HEK293 (cell line): ENCODE measurements at regions not wholly inside any gene's neighbourhood (a gene's known extent, or its start where the extent isn't known, plus 50 kb on each side); places are given as distances from the start of the nearest gene placed in this dataset.
"Not testable (repeated sequence)": the region's sequence is repeated elsewhere in the genome, so short reads cannot be mapped to it uniquely, and the experiment has no call there.

ENCODE experiments used
- CTCF ChIA-PET: fragments of 350-600 bp; formaldehyde crosslinking; extraction: SDS; loops from one replicate; lab custom pipeline; 2021; ENCODE audit warnings: antibody characterized with exemption; lab: Yijun Ruan, JAX
- POLR2A ChIA-PET: fragments of 300-600 bp; formaldehyde crosslinking; extraction: SDS; loops from one replicate; lab custom pipeline; 2020; ENCODE audit warnings: antibody characterized with exemption, inconsistent platforms; lab: Yijun Ruan, JAX
- H3K27ac ChIP-seq: fragments of 200-500 bp; sonication (Bioruptor generic); 2 replicates; pipeline ENCODE4 v1.5.1; 2014; ENCODE audit warnings: low read depth, low read length, control low read depth, inconsistent platforms; ENCODE audit errors: extremely low read depth
- H3K36me3 ChIP-seq, 2 experiments: fragments of 200-500 bp in 1 of 2; sonication (Bioruptor generic) in 1 of 2; 1 replicate in 1 of 2; 2 replicates in 1 of 2; pipeline ENCODE4 v1.5.1; 2014 to 2017; ENCODE audit warnings: inconsistent platforms in 2 of 2, low read length in 2 of 2; ENCODE audit not compliant: control insufficient read depth in 2 of 2, insufficient read depth in 1 of 2
- H3K4me1 ChIP-seq: fragments of 200-500 bp; sonication (Bioruptor generic); 2 replicates; pipeline ENCODE4 v1.5.1; 2014; ENCODE audit warnings: mild to moderate bottlenecking, low read length, inconsistent platforms; ENCODE audit not compliant: control insufficient read depth, insufficient read depth
- H3K4me3 ChIP-seq: 2 replicates; pipeline ENCODE4 v1.5.1; 2011; ENCODE audit warnings: low read depth, mild to moderate bottlenecking, control low read depth, low read length, moderate library complexity
- H3K9me3 ChIP-seq: fragments of 200-500 bp; sonication (Bioruptor generic); 2 replicates; pipeline ENCODE4 v1.5.1; 2014; ENCODE audit warnings: low read depth, low read length, inconsistent platforms; ENCODE audit not compliant: control insufficient read depth, insufficient read depth
- ELK4 ChIP-seq: IDR thresholded peaks from 2 replicates; pipeline ENCODE4 v1.6.1; 2011; ENCODE audit warnings: mild to moderate bottlenecking, low read depth, low read length, borderline replicate concordance
- KLF10 ChIP-seq: fragments of 450-650 bp; IDR thresholded peaks from 2 replicates; pipeline ENCODE4 v1.5.1; 2018; ENCODE audit warnings: missing biosample characterization, mild to moderate bottlenecking, missing genetic modification characterization
- SALL2 ChIP-seq: fragments of 450-650 bp; formaldehyde crosslinking; IDR thresholded peaks from 2 replicates; pipeline ENCODE4 v1.5.0; 2017; ENCODE audit warnings: missing biosample characterization, mild to moderate bottlenecking, missing genetic modification characterization, borderline replicate concordance
- TCF7L2 ChIP-seq: IDR thresholded peaks from 2 replicates; pipeline ENCODE4 v1.6.1; 2011; ENCODE audit warnings: low read depth, mild to moderate bottlenecking, inconsistent platforms, low read length, moderate library complexity, borderline replicate concordance
- TRIM28 ChIP-seq: IDR thresholded peaks from 2 replicates; pipeline ENCODE4 v1.6.1; 2011; ENCODE audit warnings: low read length, control low read depth, borderline replicate concordance
- TSHZ1 ChIP-seq: fragments of 450-650 bp; formaldehyde crosslinking; IDR thresholded peaks from 2 replicates; pipeline ENCODE4 v1.5.1; 2016; ENCODE audit warnings: missing biosample characterization, missing genetic modification characterization, borderline replicate concordance
- ZBTB1 ChIP-seq: fragments of 450-650 bp; formaldehyde crosslinking; IDR thresholded peaks from 2 replicates; pipeline ENCODE4 v1.5.1; 2016; ENCODE audit warnings: missing biosample characterization, missing genetic modification characterization
- ZFP41 ChIP-seq: fragments of 450-650 bp; formaldehyde crosslinking; IDR thresholded peaks from 2 replicates; pipeline ENCODE4 v1.5.1; 2016; ENCODE audit warnings: missing biosample characterization, missing genetic modification characterization, borderline replicate concordance
- ZNF112 ChIP-seq: fragments of 450-650 bp; formaldehyde crosslinking; IDR thresholded peaks from 2 replicates; pipeline ENCODE4 v1.5.0; 2017; ENCODE audit warnings: missing biosample characterization, missing genetic modification characterization
- ZNF146 ChIP-seq: fragments of 450-650 bp; formaldehyde crosslinking; IDR thresholded peaks from 2 replicates; pipeline ENCODE4 v1.5.1; 2016; ENCODE audit warnings: missing biosample characterization, missing genetic modification characterization
- ZNF221 ChIP-seq: fragments of 450-650 bp; formaldehyde crosslinking; IDR thresholded peaks from 2 replicates; pipeline ENCODE4 v1.5.1; 2017; ENCODE audit warnings: missing biosample characterization, missing genetic modification characterization, borderline replicate concordance
- ZNF292 ChIP-seq: fragments of 450-650 bp; formaldehyde crosslinking; IDR thresholded peaks from 2 replicates; pipeline ENCODE4 v1.5.1; 2016; ENCODE audit warnings: low read depth, missing biosample characterization, missing genetic modification characterization, borderline replicate concordance
- ZNF423 ChIP-seq: fragments of 450-650 bp; formaldehyde crosslinking; IDR thresholded peaks from 2 replicates; pipeline ENCODE4 v1.5.1; 2016; ENCODE audit warnings: missing biosample characterization, missing genetic modification characterization
- ZNF488 ChIP-seq: fragments of 450-650 bp; formaldehyde crosslinking; IDR thresholded peaks from 2 replicates; pipeline ENCODE4 v1.5.1; 2016; ENCODE audit warnings: missing biosample characterization, missing genetic modification characterization
- ZNF658 ChIP-seq: fragments of 450-650 bp; formaldehyde crosslinking; IDR thresholded peaks from 2 replicates; pipeline ENCODE4; 2016; ENCODE audit warnings: missing biosample characterization, missing genetic modification characterization
- ZSCAN16 ChIP-seq: fragments of 450-650 bp; formaldehyde crosslinking; IDR thresholded peaks from 2 replicates; pipeline ENCODE4 v1.5.1; 2016; ENCODE audit warnings: missing biosample characterization, missing genetic modification characterization
- TF ChIP-seq, protein P1 (sequence below): fragments of 450-650 bp; formaldehyde crosslinking; IDR thresholded peaks from 2 replicates; pipeline ENCODE4 v1.5.1; 2017; ENCODE audit warnings: missing biosample characterization, missing genetic modification characterization
- TF ChIP-seq, protein P2 (sequence below): fragments of 450-650 bp; formaldehyde crosslinking; IDR thresholded peaks from 2 replicates; pipeline ENCODE4 v1.5.1; 2016; ENCODE audit warnings: missing biosample characterization, missing genetic modification characterization
- TF ChIP-seq, protein P3 (sequence below): sonication (generic); formaldehyde crosslinking; IDR thresholded peaks from 2 replicates; pipeline ENCODE4 v1.8.1; 2022; ENCODE audit warnings: mild to moderate bottlenecking, moderate library complexity, missing genetic modification reagents

- ChIA-PET POLR2A (no interaction called here), CTCF (interaction anchor here (0.5 to 0.6 kb wide), 2 partner anchors 29 to 41 kb away, joined by 3 to 4 read pairs; no protein-coding TSS in a partner anchor)
- Histone ChIP-seq H3K4me1 (no peaks in the 10 kb centered on the region), H3K36me3 (no peaks in the 10 kb centered on the region), H3K27ac (no peak overlapping the region), H3K4me3 (no peak overlapping the region), H3K9me3 (no peaks in the 10 kb centered on the region)
- TF ChIP-seq ZFP41 (no peak), ZSCAN16 (tag by site-specific recombination) (no peak), ZNF221 (tag by site-specific recombination) (no peak), ZBTB1 (tag by site-specific recombination) (no peak), ZNF423 (tag by site-specific recombination) (no peak), ZNF488 (tag by site-specific recombination) (no peak), TSHZ1 (tag by site-specific recombination) (no peak), ELK4 (no peak), ZNF146 (no peak), ZNF658 (tag by site-specific recombination) (no peak), ZNF112 (tag by site-specific recombination) (no peak), TRIM28 (no peak), SALL2 (tag by site-specific recombination) (no peak), KLF10 (no peak), ZNF292 (no peak), TCF7L2 (no peak)
- TF ChIP-seq, protein P1, sequence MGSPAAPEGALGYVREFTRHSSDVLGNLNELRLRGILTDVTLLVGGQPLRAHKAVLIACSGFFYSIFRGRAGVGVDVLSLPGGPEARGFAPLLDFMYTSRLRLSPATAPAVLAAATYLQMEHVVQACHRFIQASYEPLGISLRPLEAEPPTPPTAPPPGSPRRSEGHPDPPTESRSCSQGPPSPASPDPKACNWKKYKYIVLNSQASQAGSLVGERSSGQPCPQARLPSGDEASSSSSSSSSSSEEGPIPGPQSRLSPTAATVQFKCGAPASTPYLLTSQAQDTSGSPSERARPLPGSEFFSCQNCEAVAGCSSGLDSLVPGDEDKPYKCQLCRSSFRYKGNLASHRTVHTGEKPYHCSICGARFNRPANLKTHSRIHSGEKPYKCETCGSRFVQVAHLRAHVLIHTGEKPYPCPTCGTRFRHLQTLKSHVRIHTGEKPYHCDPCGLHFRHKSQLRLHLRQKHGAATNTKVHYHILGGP = no peak
- TF ChIP-seq, protein P2, sequence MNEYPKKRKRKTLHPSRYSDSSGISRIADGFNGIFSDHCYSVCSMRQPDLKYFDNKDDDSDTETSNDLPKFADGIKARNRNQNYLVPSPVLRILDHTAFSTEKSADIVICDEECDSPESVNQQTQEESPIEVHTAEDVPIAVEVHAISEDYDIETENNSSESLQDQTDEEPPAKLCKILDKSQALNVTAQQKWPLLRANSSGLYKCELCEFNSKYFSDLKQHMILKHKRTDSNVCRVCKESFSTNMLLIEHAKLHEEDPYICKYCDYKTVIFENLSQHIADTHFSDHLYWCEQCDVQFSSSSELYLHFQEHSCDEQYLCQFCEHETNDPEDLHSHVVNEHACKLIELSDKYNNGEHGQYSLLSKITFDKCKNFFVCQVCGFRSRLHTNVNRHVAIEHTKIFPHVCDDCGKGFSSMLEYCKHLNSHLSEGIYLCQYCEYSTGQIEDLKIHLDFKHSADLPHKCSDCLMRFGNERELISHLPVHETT (tag by site-specific recombination) = no peak
- TF ChIP-seq, protein P3, sequence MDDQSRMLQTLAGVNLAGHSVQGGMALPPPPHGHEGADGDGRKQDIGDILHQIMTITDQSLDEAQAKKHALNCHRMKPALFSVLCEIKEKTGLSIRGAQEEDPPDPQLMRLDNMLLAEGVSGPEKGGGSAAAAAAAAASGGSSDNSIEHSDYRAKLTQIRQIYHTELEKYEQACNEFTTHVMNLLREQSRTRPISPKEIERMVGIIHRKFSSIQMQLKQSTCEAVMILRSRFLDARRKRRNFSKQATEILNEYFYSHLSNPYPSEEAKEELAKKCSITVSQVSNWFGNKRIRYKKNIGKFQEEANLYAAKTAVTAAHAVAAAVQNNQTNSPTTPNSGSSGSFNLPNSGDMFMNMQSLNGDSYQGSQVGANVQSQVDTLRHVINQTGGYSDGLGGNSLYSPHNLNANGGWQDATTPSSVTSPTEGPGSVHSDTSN (CRISPR knock-in tag) = no peak
These were observed 73.6 kb upstream of the RNF32 start for GRCh38 chr7:156566812-156567549.

DNA sequence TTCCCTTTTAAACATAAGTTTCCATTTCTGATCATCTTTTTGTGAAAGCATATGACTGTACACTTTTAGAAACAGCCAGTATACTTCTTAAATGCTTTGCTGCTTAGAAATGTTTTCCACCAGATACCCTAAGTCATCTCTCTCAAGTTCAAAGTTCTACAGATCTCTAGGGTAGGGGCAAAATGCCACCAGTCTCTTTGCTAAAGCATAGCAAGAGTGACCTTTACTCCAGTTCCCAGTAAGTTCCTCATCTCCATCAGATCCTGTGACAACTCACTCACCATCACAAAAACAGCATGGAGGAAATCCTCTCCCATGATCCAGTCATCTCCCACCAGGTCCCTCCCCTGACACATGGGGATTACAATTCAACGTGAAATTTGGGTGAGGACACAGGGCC lies 75.6 kb upstream of the RNF32 start:
- H3K36me3 ChIP-seq, POLR2A ChIA-PET, CTCF ChIA-PET, H3K4me1 ChIP-seq, H3K9me3 ChIP-seq, H3K27ac ChIP-seq, H3K4me3 ChIP-seq: not testable (repeated sequence)
